ENCODE measurements at regions not wholly inside any gene's neighbourhood (a gene's known extent, or its start where the extent isn't known, plus 50 kb on each side); places are given as distances from the start of the nearest gene placed in this dataset.
A peak's percentile ranks its signal among the peaks of the same experiment; 100 is the strongest.

DNA sequence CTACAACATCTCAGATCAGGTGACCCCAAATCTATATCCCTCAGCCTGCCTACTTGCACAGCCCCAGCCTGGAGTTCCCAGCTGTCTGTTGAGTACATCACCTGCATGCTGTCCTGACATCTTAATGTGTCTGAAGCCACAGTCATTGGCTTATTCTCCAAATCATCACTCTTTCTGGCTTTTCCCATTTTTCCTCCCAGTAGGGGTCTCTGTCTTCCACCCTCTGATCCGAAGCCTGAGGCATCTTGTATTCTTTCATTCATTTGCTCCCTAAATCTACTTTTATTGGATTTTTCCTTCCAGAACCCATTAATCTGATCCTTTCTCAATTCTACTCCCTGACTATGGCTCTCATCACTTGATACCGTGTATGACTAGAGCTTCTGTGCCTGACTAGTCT lies 332.9 kb upstream of the DCC start (continued):
- TF ChIP-seq, protein P1, sequence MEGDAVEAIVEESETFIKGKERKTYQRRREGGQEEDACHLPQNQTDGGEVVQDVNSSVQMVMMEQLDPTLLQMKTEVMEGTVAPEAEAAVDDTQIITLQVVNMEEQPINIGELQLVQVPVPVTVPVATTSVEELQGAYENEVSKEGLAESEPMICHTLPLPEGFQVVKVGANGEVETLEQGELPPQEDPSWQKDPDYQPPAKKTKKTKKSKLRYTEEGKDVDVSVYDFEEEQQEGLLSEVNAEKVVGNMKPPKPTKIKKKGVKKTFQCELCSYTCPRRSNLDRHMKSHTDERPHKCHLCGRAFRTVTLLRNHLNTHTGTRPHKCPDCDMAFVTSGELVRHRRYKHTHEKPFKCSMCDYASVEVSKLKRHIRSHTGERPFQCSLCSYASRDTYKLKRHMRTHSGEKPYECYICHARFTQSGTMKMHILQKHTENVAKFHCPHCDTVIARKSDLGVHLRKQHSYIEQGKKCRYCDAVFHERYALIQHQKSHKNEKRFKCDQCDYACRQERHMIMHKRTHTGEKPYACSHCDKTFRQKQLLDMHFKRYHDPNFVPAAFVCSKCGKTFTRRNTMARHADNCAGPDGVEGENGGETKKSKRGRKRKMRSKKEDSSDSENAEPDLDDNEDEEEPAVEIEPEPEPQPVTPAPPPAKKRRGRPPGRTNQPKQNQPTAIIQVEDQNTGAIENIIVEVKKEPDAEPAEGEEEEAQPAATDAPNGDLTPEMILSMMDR (CRISPR knock-in tag; IDR thresholded peaks at IDR 0.05): peak; percentile 33
- no peak for TF ChIP-seq HNRNPLL (IDR thresholded peaks at IDR 0.05; ENCODE audit: low read depth, low read length, poor library complexity, severe bottlenecking)
- no peak for TF ChIP-seq PHF8 (CRISPR knock-in tag; IDR thresholded peaks at IDR 0.05)
- TF ChIP-seq MTF1 (CRISPR knock-in tag; IDR thresholded peaks at IDR 0.05): no peak
- TF ChIP-seq SMC3 (IDR thresholded peaks at IDR 0.05; ENCODE audit: low read length): peak; percentile 19; the same call in 1 of the 2 replicates
- no peak for TF ChIP-seq KDM5A (IDR thresholded peaks at IDR 0.05; ENCODE audit: borderline replicate concordance, low read length)
- TF ChIP-seq ZNF564 (CRISPR knock-in tag; IDR thresholded peaks at IDR 0.05): no peak

DNA sequence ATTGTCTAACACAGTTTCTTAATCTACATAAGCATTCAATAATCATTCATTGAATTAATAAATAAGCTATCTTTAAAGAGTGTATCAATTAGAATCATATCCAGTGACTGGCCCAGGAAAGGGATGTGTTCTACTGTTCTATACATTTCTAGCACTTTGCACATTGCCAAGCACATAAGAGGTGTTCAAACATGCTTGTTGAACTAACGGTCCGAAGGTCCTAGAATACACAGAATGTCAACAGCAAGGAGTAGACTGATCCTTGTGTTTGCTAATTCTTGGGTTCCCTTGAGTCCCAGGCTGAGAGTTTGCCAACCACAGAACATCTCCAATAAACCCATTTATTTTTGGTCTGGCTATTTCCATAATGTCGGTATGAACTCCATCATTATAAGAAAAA lies 331.7 kb upstream of the DCC start:
- no peak overlapping the region for H3K4me3 ChIP-seq (replicated peaks in 1 of 3; ENCODE audit: insufficient read depth in 1 of 3, low read depth in 2 of 3, low read length in 3 of 3)
- FAIRE-seq (no peak), ATAC-seq (peak; percentile 54; the same call in 2 of the 3 replicates), DNase-seq (ENCODE audit: low spot score) (no peak)
- ChIA-PET POLR2A (no interaction called here), CTCF (ENCODE audit: low intra/inter-chr PET ratio, low total read pairs) (no interaction called here)
- 22% methylated on average over 3 of the region's 3 CpGs for WGBS (ENCODE audit: low lambda C conversion rate)
- H3K4me1 ChIP-seq (ENCODE audit: insufficient read depth, low read length): no peaks in the 10 kb centered on the region
- no peak overlapping the region for H3K4me2 ChIP-seq (ENCODE audit: low read depth, low read length)
- H3K36me3 ChIP-seq (replicated peaks in 1 of 2; ENCODE audit: control insufficient read depth in 1 of 2, insufficient read depth in 2 of 2, low read length in 2 of 2): no peaks in the 10 kb centered on the region
- intact Hi-C loops (cut with micrococcal nuclease; ENCODE audit: unreplicated experiment): loop anchor here (2.0 kb wide), 1 partner anchor 274 kb away; no protein-coding TSS in a partner anchor
- no peaks in the 10 kb centered on the region for H3K27me3 ChIP-seq (ENCODE audit: control insufficient read depth in 1 of 2, insufficient read depth in 2 of 2, low read length in 2 of 2)
- H3K79me2 ChIP-seq (ENCODE audit: insufficient read depth, low read length): no peaks in the 10 kb centered on the region
- no peak overlapping the region for H3K27ac ChIP-seq (ENCODE audit: extremely low read length, insufficient read depth, low read length)
- H3K9me3 ChIP-seq (ENCODE audit: low read length): peaks cover 15% of the 10 kb centered on the region
- BruUV-seq (replicated peaks): no TSS peak
- in situ Hi-C loops (cut with HindIII; ENCODE audit: extremely low pct_ligation_motif_present, low pct_unique_long_range_greater_than_20kb): no loop called here
- no peaks in the 10 kb centered on the region for H4K20me1 ChIP-seq (ENCODE audit: insufficient read depth, low read length)
- H3K9ac ChIP-seq (ENCODE audit: insufficient read depth, low read depth, low read length): no peak overlapping the region
- no peak overlapping the region for H2AFZ ChIP-seq (ENCODE audit: low read length)
- TF ChIP-seq, protein P2, sequence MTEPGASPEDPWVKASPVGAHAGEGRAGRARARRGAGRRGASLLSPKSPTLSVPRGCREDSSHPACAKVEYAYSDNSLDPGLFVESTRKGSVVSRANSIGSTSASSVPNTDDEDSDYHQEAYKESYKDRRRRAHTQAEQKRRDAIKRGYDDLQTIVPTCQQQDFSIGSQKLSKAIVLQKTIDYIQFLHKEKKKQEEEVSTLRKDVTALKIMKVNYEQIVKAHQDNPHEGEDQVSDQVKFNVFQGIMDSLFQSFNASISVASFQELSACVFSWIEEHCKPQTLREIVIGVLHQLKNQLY (CRISPR knock-in tag; IDR thresholded peaks at IDR 0.05): no peak
- TF ChIP-seq NCOA2 (CRISPR knock-in tag; IDR thresholded peaks at IDR 0.05) (no peak), ZNF30 (CRISPR knock-in tag; IDR thresholded peaks at IDR 0.05) (no peak), ZNF549 (CRISPR knock-in tag; IDR thresholded peaks at IDR 0.05) (no peak), HDAC2 (CRISPR knock-in tag; IDR thresholded peaks at IDR 0.05) (no peak), HNF4A (CRISPR knock-in tag; IDR thresholded peaks at IDR 0.05) (peak; percentile 17; the same call in 1 of the 2 replicates)
- TF ChIP-seq, protein P3, sequence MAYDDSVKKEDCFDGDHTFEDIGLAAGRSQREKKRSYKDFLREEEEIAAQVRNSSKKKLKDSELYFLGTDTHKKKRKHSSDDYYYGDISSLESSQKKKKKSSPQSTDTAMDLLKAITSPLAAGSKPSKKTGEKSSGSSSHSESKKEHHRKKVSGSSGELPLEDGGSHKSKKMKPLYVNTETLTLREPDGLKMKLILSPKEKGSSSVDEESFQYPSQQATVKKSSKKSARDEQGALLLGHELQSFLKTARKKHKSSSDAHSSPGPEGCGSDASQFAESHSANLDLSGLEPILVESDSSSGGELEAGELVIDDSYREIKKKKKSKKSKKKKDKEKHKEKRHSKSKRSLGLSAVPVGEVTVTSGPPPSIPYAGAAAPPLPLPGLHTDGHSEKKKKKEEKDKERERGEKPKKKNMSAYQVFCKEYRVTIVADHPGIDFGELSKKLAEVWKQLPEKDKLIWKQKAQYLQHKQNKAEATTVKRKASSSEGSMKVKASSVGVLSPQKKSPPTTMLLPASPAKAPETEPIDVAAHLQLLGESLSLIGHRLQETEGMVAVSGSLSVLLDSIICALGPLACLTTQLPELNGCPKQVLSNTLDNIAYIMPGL (CRISPR knock-in tag; IDR thresholded peaks at IDR 0.05; ENCODE audit: borderline replicate concordance in 1 of 2, low read depth in 1 of 2): no peak
- TF ChIP-seq, protein P4, sequence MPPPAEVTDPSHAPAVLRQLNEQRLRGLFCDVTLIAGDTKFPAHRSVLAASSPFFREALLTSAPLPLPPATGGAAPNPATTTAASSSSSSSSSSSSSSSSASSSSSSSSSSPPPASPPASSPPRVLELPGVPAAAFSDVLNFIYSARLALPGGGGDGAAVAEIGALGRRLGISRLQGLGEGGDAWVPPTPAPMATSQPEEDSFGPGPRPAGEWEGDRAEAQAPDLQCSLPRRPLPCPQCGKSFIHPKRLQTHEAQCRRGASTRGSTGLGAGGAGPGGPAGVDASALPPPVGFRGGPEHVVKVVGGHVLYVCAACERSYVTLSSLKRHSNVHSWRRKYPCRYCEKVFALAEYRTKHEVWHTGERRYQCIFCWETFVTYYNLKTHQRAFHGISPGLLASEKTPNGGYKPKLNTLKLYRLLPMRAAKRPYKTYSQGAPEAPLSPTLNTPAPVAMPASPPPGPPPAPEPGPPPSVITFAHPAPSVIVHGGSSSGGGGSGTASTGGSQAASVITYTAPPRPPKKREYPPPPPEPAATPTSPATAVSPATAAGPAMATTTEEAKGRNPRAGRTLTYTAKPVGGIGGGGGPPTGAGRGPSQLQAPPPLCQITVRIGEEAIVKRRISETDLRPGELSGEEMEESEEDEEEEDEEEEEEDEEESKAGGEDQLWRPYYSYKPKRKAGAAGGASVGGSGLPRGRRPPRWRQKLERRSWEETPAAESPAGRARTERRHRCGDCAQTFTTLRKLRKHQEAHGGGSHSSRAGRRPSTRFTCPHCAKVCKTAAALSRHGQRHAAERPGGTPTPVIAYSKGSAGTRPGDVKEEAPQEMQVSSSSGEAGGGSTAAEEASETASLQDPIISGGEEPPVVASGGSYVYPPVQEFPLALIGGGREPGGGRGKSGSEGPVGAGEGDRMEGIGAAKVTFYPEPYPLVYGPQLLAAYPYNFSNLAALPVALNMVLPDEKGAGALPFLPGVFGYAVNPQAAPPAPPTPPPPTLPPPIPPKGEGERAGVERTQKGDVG (CRISPR knock-in tag; IDR thresholded peaks at IDR 0.05; ENCODE audit: borderline replicate concordance): no peak
- TF ChIP-seq, protein P5, sequence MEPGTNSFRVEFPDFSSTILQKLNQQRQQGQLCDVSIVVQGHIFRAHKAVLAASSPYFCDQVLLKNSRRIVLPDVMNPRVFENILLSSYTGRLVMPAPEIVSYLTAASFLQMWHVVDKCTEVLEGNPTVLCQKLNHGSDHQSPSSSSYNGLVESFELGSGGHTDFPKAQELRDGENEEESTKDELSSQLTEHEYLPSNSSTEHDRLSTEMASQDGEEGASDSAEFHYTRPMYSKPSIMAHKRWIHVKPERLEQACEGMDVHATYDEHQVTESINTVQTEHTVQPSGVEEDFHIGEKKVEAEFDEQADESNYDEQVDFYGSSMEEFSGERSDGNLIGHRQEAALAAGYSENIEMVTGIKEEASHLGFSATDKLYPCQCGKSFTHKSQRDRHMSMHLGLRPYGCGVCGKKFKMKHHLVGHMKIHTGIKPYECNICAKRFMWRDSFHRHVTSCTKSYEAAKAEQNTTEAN (CRISPR knock-in tag; conservative IDR thresholded peaks at IDR 0.05): no peak

All from HepG2 (cell line).